ENCODE measurements at regions not wholly inside any gene's neighbourhood (a gene's known extent, or its start where the extent isn't known, plus 50 kb on each side); places are given as distances from the start of the nearest gene placed in this dataset.

GRCh38 chr15:94910166-94910565, 678.8 kb downstream of the MCTP2 start:
- DNase-seq (ENCODE audit: low spot score) = peak; percentile 6

DNA sequence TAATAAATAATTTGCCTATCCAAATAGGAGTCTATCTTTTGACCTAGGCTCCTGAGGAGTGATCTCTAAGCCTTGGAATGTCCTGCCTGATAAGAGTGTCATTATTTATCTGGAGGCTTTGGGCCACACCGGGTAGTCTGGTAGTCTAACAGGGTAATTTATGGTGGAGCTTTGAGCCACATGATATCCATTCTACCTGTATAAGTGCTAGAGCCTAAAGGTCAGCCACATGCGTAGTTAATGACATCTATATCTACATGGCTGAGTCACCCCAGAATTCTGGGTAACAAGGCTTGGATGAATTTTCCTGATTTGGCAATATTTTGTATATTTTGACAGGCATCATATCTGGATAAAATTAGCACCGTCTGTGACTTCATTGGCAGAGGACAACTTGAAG, 681.4 kb downstream of the MCTP2 start:
- DNase-seq (ENCODE audit: low spot score) = no peak

- no peak for DNase-seq (ENCODE audit: low spot score)
Measured at GRCh38 chr15:94917068-94917467, 685.7 kb downstream of the MCTP2 start.

DNA sequence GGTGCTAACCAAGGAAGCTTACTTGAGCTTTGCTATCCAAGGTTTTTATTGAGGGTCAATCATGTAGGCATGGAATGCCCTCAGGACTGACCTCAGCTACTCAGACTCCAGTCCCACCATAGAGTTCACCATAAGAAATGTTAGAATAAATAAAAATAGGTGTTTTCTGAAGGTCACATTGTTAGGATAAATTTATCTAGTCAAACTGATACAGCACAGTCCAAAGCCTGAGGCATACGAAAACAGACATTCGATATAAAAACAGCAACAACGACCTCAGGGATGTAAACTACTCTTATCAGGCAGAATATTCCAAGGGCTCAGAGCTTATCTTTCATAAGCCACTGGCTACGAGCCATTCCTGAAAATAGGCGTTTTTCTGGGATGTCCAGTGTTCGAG, 690.6 kb downstream of the MCTP2 start:
- DNase-seq (ENCODE audit: low spot score) = no peak

- no peak for DNase-seq (ENCODE audit: low spot score)
Measured at GRCh38 chr15:94924057-94924456, 692.7 kb downstream of the MCTP2 start.

DNA sequence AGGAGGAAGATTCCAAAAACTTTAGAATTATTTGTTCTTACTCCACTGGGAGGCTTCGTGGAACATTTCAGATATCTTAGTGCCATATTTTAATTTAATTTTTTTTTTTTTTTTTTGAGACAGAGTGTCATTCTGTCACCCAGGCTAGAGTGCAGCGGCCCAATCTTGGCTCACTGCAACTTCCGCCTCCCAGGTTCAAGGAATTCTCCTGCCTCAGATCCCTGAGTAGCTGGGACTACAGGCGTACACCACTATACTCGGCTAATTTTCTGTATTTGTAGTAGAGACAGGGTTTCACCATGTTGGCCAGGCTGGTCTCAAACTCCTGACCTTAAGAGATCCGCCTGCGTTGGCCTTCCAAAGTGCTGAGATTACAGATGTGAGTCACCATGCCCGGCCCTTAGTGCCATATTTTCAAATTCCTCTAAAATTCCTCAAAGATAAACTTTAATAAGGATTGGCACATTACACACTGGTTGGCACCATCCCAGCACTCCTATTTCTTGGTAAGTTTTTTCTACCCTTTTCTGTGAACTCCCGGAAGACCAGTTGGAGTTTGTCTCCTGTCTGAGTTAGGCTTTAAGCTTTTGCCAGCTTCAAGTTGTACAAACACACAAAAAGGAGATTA, 693.7 kb downstream of the MCTP2 start:
- no peak for DNase-seq (ENCODE audit: low spot score)

GRCh38 chr15:94925680-94926079, 694.3 kb downstream of the MCTP2 start:
- no peak for DNase-seq (ENCODE audit: low spot score)

DNA sequence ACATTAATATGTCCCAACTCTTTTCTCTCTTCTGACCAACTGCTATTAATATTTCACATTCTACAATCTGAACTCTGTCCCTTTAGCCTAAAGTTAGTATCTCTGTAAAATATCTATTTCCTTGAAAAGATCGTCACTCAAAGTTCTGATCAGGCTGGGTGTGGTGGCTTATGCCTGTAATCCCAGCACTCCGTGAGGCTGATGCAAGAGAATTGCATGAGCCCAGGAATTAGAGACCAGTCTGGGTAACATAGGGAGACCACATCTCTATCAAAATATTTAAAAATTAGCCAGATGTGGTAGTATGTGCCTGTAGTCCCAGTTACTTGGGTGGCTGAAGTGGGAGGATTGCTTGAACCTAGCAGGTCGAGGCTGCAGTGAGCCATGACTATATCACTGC, 695.6 kb downstream of the MCTP2 start:
- DNase-seq (ENCODE audit: low spot score) = no peak

DNA sequence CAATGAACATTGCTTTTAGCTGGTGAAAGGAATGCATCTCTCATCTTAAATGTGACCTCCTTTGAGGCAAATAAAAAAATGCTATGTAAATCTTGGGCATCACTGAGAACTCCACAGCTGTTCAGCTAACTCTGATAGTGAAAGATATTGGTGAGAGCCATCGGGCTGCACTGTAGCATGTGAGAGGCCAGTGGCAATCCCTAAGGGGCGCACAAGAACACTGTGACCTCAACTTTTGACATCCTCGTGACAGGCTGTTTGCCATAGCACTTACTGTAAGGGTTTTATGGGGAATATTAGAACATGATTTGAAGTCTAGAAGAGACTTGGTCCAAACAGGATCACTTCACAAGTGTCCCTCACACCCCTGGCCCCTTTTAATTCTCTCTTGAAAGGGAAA, 697.9 kb downstream of the MCTP2 start:
- DNase-seq (ENCODE audit: low spot score) = no peak

GRCh38 chr15:94930441-94930840, 699.1 kb downstream of the MCTP2 start:
- DNase-seq (ENCODE audit: low spot score) = no peak

- no peak for DNase-seq (ENCODE audit: low spot score)
Measured at GRCh38 chr15:94930960-94931359, 699.6 kb downstream of the MCTP2 start.

GRCh38 chr15:94934440-94934839, 703.1 kb downstream of the MCTP2 start:
- DNase-seq (ENCODE audit: low spot score) = no peak

DNA sequence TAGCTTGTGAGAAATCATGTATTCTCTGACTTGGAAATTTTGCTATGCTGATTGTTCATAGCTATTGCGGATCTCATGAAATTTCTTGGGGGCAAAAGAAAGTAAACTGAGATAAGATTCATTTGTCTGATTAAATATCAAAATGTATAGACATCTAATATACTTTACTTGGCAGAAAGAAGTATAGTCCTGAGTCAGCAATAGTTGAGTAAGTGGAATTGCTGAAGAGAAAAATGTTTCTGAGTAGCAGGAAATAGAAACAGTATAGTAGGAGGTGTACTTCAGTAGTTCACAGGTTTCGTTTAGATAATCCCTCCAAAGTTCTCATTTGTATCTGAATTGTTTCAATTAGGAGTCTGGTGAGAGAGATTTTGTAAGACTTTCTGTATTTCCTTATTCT, 705.9 kb downstream of the MCTP2 start:
- no peak for DNase-seq (ENCODE audit: low spot score)

GRCh38 chr15:94943888-94944287, 712.5 kb downstream of the MCTP2 start:
- no peak for DNase-seq (ENCODE audit: low spot score)

DNA sequence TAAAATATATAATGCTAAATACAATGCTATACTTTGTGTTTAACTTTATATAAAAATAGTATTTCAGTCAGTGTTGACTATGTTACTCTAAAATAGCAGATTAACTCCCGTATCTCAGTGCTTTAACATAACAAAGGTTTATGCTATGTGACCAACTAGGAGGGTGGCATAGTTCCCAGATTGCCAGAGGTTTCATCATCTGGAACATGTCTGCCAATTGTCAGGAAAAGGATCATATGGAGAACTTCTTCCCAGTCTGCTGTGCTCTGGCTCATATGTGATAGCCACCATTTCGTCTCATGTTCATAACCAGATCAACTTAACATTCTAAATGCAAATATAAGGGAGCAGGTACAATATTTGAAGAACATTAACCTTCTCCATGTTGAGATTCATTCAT, 720.2 kb downstream of the MCTP2 start:
- no peak for DNase-seq (ENCODE audit: low spot score)

DNA sequence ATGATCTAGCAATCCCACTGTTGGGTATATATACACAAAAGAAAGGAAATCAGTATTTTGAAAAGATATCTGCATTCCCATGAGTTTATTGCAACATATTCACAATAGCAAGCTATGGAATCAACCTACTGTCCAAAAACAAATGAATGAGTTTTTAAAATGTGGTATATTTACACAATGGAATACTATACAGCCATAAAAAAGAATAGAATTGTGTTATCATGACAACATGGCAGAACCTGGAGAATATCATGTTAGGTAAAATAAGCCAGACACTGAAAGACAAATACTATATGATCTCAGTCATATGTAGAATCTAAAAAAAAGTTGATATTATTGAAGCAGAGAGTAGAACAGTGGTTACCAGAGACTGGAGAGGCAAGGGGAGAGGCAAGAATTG, 732.6 kb downstream of the MCTP2 start:
- no peak for DNase-seq (ENCODE audit: low spot score)

- no peak for DNase-seq (ENCODE audit: low spot score)
Measured at GRCh38 chr15:94965593-94965992, 734.2 kb downstream of the MCTP2 start.

DNA sequence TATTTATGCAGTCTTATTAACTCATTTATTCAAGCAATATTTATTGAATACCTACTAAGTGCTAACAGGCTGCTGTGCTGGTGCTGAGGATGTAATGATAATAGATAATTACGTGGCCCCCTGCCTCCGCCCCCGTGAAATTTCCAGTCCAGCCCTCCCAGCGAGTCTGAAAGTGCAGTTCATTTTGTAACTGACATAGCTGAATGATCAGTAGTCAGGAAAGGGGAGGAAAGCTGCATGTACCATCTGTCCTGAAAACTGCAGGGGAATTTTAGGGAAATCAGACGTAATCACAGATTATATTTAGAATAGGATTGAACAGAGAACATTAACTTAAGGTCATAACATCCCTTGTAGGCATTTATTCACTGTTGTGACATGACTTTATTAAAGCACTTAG, 736.8 kb downstream of the MCTP2 start:
- no peak for DNase-seq (ENCODE audit: low spot score)

GRCh38 chr15:94970096-94970495, 738.7 kb downstream of the MCTP2 start:
- no peak for DNase-seq (ENCODE audit: low spot score)

DNA sequence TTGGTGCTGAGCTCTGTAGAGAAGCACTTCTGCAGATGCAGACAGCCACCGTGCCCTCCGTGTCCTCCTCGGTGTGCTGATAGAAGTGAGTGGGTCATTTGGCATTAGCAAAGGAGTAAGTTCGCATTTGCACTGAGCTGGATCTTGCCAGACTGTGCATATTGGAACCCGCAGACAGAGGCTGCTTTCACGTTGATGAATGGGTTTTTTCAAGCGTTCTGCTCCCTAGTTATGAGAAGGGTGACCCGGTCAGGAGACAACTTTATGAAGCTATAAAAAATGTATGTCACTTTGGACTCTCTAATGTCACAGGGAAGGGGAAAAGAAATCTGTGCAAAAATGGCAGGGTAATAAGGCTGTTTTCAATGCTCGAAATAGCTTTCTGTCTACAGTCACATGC, 739.4 kb downstream of the MCTP2 start:
- no peak for DNase-seq (ENCODE audit: low spot score)

- DNase-seq (ENCODE audit: low spot score) = peak; percentile 15
Measured at GRCh38 chr15:94972314-94972713, 741.0 kb downstream of the MCTP2 start.

GRCh38 chr15:94987085-94987484, 755.7 kb downstream of the MCTP2 start:
- DNase-seq (ENCODE audit: low spot score) = no peak

GRCh38 chr15:94991718-94992117, 760.4 kb downstream of the MCTP2 start:
- no peak for DNase-seq (ENCODE audit: low spot score)

GRCh38 chr15:95009635-95010034, 778.3 kb downstream of the MCTP2 start:
- no peak for DNase-seq (ENCODE audit: low spot score)

GRCh38 chr15:95013381-95013780, 782.0 kb downstream of the MCTP2 start:
- no peak for DNase-seq (ENCODE audit: low spot score)
